ENCODE measurements at regions not wholly inside any gene's neighbourhood (a gene's known extent, or its start where the extent isn't known, plus 50 kb on each side); places are given as distances from the start of the nearest gene placed in this dataset.
"Not testable (repeated sequence)": the region's sequence is repeated elsewhere in the genome, so short reads cannot be mapped to it uniquely, and the experiment has no call there.

GRCh38 chr20:41738604-41739206 lies 120.5 kb upstream of the CHD6 start:
- ATAC-seq = peak in 3 of 4 donors; percentile 67 to 80 (median 69)
- TF ChIP-seq CTCF (IDR thresholded peaks at IDR 0.05) (peak; percentile 63 to 84 (median 76)), POLR2A (IDR thresholded peaks at IDR 0.05) (no peak)
- intact Hi-C loops (cut with DNase I) = loop anchor here (1.0 to 10.0 kb wide), 7 partner anchors 792 to 1666 kb away; partner anchors contain the start of gene PTPRT (in 5 of the 10)

GRCh38 chr20:41735949-41736348 lies 117.8 kb upstream of the CHD6 start:
- Histone ChIP-seq H3K9me3 (peaks cover 0 to 8% (median 0%) of the 10 kb centered on the region in 12 donors), H3K36me3 (no peaks in the 10 kb centered on the region), H3K4me3 (no peak overlapping the region), H3K27ac (no peak overlapping the region), H3K4me1 (no peaks in the 10 kb centered on the region), H3K27me3 (no peaks in the 10 kb centered on the region)
- DNase-seq (no peak), ATAC-seq (no peak)
- intact Hi-C loops (cut with DNase I) = loop anchor here in 9 of 10 donors (5.0 to 10.0 kb wide), 3 partner anchors 799 to 1669 kb away; partner anchors contain the start of gene PTPRT (in 4 of the 9)
- TF ChIP-seq CTCF (IDR thresholded peaks at IDR 0.05) (no peak), POLR2A (IDR thresholded peaks at IDR 0.05) (no peak)
- WGBS, 4 donors = 89 to 93% (median 92%) methylated on average over 3 of the region's 3 CpGs

More at GRCh38 chr20:41738604-41739206, 120.5 kb upstream of the CHD6 start:
- Histone ChIP-seq H3K27me3 (no peaks in the 10 kb centered on the region), H3K4me3 (no peak overlapping the region), H3K4me1 (no peaks in the 10 kb centered on the region), H3K36me3 (no peaks in the 10 kb centered on the region), H3K27ac (no peak overlapping the region), H3K9me3 (peaks cover 0 to 8% (median 0%) of the 10 kb centered on the region in 12 donors)
- WGBS, 4 donors = 9 to 20% (median 15%) methylated on average over 6 of the region's 6 CpGs
- DNase-seq = peak in 3 of 5 donors; percentile 21 to 41 (median 25)

GRCh38 chr20:41734506-41734945 lies 116.3 kb upstream of the CHD6 start:
- Histone ChIP-seq H3K36me3 (no peaks in the 10 kb centered on the region), H3K4me3 (no peak overlapping the region), H3K4me1 (no peaks in the 10 kb centered on the region), H3K27ac (no peak overlapping the region), H3K9me3 (peaks cover 0 to 8% (median 0%) of the 10 kb centered on the region in 12 donors), H3K27me3 (no peaks in the 10 kb centered on the region)
- intact Hi-C loops (cut with DNase I) = loop anchor here in 6 of 10 donors (10.0 kb wide), 2 partner anchors 800 to 1670 kb away; no protein-coding TSS in a partner anchor
- DNase-seq = peak in 3 of 5 donors; percentile 17 to 33 (median 23)
- TF ChIP-seq CTCF (IDR thresholded peaks at IDR 0.05) (peak; percentile 76 to 91 (median 86)), POLR2A (IDR thresholded peaks at IDR 0.05) (no peak)
- ATAC-seq = peak; percentile 37 to 65 (median 54)
- 27 to 40% (median 34%) methylated on average over 3 to 5 of the region's 5 CpGs for WGBS, 4 donors

- peaks cover 0 to 8% (median 0%) of the 10 kb centered on the region in 12 donors for H3K9me3 ChIP-seq
- H3K27me3 ChIP-seq = no peaks in the 10 kb centered on the region
- DNase-seq (no peak), ATAC-seq (no peak)
- H3K36me3 ChIP-seq = no peaks in the 10 kb centered on the region
- no peak for TF ChIP-seq POLR2A (IDR thresholded peaks at IDR 0.05)
- no peak for TF ChIP-seq CTCF (IDR thresholded peaks at IDR 0.05)
- 59 to 61% (median 59%) methylated on average over 5 of the region's 5 CpGs for WGBS, 4 donors
- intact Hi-C loops (cut with DNase I) = loop anchor here in 6 of 10 donors (10.0 kb wide), 2 partner anchors 802 to 1672 kb away; no protein-coding TSS in a partner anchor
- H3K4me3 ChIP-seq = no peak overlapping the region
- H3K27ac ChIP-seq = no peak overlapping the region
- no peaks in the 10 kb centered on the region for H3K4me1 ChIP-seq
These were observed 115.0 kb upstream of the CHD6 start for GRCh38 chr20:41733151-41733550.

GRCh38 chr20:41731198-41731597 lies 113.0 kb upstream of the CHD6 start:
- WGBS, 4 donors = 76 to 87% (median 83%) methylated on average over 3 of the region's 3 CpGs
- intact Hi-C loops (cut with DNase I) = loop anchor here in 6 of 10 donors (10.0 kb wide), 2 partner anchors 804 to 1674 kb away; no protein-coding TSS in a partner anchor
- ATAC-seq, DNase-seq, H3K36me3 ChIP-seq, H3K4me1 ChIP-seq, H3K27ac ChIP-seq, H3K4me3 ChIP-seq, H3K9me3 ChIP-seq, H3K27me3 ChIP-seq: not testable (repeated sequence)

- WGBS, 4 donors = 82 to 89% (median 87%) methylated on average over 5 to 6 of the region's 6 CpGs
- intact Hi-C loops (cut with DNase I) = loop anchor here in 1 of 10 donors (10.0 kb wide), 1 partner anchor 57 kb away; no protein-coding TSS in a partner anchor
- not testable (repeated sequence) for H3K27me3 ChIP-seq, H3K4me3 ChIP-seq, H3K36me3 ChIP-seq, H3K27ac ChIP-seq, ATAC-seq, DNase-seq, H3K9me3 ChIP-seq, H3K4me1 ChIP-seq
These were observed 109.5 kb upstream of the CHD6 start for GRCh38 chr20:41727681-41728080.

Measured in heart left ventricle (tissue), 16 donors.